GM18505 (cell line): ENCODE measurements at regions not wholly inside any gene's neighbourhood (a gene's known extent, or its start where the extent isn't known, plus 50 kb on each side); places are given as distances from the start of the nearest gene placed in this dataset.

Source experiments
- ATAC-seq: cut with Tn5 transposase; IDR thresholded peaks from one replicate; pipeline ENCODE4 v1.9.1; 2021; ENCODE audit not compliant: unreplicated experiment
- POLR2A ChIP-seq: IDR thresholded peaks from 4 replicates; pipeline ENCODE4 v1.6.1; 2011; ENCODE audit warnings: borderline replicate concordance; ENCODE audit not compliant: insufficient read depth, insufficient read length; ENCODE audit errors: extremely low read depth

- ATAC-seq, result no peak
- TF ChIP-seq POLR2A, result no peak
These were observed 101.9 kb downstream of the RFLNA start for GRCh38 chr12:124396544-124397398.

GRCh38 chr12:124395986-124396385, 101.1 kb downstream of the RFLNA start:
- ATAC-seq, result no peak
- no peak for TF ChIP-seq POLR2A

DNA sequence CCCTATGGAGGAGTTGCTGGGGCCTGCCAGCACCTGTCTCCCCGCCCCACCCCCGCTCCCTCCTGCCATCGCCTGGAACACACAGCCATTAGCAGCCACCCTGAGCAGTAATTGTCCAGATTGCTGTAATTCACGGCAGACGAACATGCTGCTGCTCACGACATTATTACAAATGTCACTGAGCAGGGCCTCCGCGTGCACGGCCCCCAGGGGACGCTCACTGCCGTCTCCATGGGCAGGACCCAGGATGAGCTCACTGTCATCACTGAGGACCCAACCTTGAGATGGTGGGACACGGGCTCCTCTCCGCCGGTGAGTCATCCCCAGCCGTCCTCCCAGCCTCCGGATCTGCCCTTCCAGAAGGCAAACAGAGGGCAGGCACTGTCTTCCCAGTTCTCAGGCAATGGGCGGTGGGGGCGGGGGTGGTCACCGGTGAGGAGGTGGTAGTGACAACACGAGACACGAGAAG, 100.4 kb downstream of the RFLNA start:
- no peak for TF ChIP-seq POLR2A
- ATAC-seq, result no peak

- TF ChIP-seq POLR2A, result no peak
- ATAC-seq, result no peak
These were observed 99.7 kb downstream of the RFLNA start for GRCh38 chr12:124394462-124395128.

DNA sequence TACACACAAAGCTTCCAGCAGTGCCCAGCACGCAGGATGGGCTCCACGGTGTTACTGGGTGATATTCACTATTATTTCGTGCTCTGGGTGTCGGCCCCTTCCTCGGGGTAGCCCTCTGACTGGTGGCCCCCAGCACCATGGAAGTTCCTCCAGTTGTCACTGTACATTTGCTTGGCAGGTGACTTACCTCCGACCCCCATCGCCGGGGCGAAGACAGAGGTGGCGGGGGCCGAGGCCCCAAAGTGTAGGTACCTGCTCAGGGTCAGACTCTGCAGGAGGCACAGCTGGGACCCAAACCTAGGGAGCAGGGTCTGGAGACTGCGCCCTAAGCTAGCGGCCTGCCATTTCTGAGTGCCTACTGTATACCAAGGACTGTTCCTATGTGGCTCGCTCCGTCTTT, 98.9 kb downstream of the RFLNA start:
- no peak for ATAC-seq

GRCh38 chr12:124393414-124393790, 98.5 kb downstream of the RFLNA start:
- TF ChIP-seq POLR2A, result no peak
- no peak for ATAC-seq

More for the DNA sequence above, 98.9 kb downstream of the RFLNA start:
- no peak for TF ChIP-seq POLR2A

GRCh38 chr12:124392667-124393413, 97.9 kb downstream of the RFLNA start:
- TF ChIP-seq POLR2A, result no peak
- no peak for ATAC-seq

- ATAC-seq, result no peak
- TF ChIP-seq POLR2A, result no peak
These were observed 97.4 kb downstream of the RFLNA start for GRCh38 chr12:124392271-124392666.

DNA sequence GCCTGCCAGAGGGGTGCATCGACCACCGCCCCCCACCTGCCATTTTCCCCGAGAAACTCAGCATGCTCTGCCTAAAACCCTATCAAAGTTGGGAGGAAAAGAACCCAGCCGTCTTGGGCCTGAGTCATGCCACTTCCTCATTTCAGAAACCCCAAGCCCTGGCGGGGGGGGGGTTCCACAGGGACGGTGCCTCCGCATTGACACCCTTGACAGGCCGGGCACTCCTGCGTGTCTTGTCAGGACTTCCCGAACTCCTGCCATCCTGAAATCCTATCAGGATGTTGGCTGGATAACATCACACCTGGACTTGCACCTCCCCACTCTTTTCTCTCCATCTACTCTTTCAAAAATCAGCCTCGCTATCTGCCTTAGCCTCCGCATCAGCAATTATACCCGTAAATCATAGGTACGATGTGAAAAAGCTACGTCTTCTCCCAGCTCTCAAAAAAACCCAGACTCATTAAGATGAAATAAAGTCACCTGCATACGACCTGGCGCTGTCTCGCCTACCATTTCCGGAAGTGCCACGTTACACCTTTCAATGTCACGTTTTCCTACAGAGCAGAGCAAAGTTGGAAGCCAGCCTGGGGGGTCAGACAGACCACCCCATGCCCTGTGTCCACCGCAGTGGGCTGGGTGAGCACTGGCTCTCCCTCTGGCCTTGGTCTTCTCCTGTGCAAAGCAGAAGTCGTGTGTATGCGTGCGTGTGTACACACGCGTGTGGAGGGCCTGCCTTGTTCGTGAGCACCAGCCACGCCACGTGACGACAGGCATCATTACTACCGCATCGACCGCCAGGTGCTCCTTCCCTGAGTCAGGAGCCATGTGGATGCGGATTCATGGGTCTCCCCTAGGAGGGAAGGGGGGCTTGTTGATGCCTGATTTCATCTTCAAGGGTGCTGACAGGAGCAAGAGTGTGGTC, 96.7 kb downstream of the RFLNA start:
- no peak for TF ChIP-seq POLR2A
- no peak for ATAC-seq

DNA sequence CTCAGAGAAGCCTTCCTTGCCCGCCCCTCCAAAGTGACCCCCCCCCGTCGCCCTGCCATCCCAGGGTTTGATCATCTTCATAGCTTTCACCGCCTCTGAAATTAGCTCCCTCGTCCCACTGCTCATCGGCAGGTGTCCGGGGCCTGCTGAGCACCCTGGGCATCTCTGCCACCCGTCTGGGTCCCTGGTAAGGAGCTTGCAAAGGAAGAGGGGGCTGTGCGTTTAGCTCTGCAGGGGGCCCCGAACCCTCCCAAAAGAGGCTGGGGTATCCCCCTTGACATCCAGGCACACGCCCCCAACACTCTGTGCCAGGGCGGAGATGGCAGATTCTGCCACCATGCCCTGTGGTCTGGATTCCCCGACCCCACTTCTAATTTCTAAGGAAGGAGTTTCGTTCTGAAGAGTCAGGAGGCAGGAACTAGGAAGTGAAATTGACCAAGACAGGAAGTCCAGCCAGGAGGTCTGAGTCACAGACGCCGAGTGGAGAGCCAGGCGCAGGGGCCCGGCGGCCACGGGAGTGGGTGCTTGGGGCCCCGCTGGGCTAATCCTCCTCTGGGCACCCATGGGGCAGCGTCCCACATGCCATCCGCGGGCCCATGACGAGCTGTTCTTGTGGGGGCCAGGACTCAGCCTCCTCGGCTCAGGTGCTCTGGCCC, 95.7 kb downstream of the RFLNA start:
- peak; percentile 22 for TF ChIP-seq POLR2A
- ATAC-seq, result no peak

DNA sequence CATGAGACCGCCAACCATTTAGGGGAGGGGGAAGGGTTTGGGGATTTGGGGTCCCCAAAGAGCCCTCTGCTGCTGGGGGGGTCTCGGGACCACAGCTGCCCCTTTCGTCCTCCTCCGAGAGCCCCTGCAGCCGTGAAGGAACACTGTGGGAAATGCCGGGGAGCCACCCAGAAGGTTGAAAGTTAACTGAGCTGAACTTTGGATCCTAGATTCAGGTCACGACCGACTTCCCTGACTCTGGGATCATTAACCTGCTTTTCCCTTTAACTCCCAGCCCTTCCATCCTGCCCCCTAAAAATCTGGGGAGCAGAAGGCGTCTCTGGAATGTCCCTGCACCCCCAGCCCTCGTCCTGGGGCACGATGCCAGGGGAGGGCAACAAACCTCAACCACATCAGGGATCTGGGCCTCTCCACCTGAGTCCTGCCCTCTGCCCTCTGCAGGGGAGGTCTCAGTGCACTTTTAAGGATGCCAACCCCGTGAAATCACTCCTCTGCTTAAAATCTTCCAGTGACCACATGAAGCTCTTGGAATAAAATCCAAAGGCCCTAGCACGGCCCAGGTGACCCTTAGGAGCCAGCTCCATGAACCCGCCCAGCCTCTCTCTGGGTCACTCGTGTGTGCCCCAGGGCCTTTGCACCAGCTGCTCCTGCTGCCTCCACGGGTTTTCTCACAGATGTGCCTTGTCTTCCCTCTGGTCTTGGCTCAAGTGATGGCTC, 95.0 kb downstream of the RFLNA start:
- no peak for ATAC-seq
- no peak for TF ChIP-seq POLR2A
